GM19240 (cell line): ENCODE measurements at regions not wholly inside any gene's neighbourhood (a gene's known extent, or its start where the extent isn't known, plus 50 kb on each side); places are given as distances from the start of the nearest gene placed in this dataset.
"Not testable (repeated sequence)": the region's sequence is repeated elsewhere in the genome, so short reads cannot be mapped to it uniquely, and the experiment has no call there.

Source experiments
- DNase-seq: peaks from one replicate; pipeline ENCODE4 v3.0.0; 2011; ENCODE audit warnings: low spot score; ENCODE audit not compliant: insufficient read length

DNA sequence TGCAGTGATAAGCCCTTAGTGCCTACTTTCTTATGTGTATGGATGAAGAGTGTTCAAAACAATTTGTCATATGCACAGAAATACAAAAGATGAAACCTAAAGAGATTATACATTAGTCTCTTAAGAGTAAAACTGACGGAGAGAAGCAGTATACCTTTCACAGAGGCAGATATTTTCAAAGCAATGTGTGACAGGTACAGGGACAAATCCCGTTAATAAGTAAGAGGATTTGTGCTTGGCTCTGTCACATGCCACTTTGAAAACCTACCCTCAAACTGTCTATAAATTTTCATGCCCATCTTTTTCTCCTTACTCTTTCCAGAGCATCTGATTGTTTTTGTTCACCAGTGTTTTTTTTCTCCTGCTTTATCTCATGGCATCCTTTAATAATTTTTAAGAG, 741.3 kb upstream of the MMS22L start:
- DNase-seq: no peak

DNA sequence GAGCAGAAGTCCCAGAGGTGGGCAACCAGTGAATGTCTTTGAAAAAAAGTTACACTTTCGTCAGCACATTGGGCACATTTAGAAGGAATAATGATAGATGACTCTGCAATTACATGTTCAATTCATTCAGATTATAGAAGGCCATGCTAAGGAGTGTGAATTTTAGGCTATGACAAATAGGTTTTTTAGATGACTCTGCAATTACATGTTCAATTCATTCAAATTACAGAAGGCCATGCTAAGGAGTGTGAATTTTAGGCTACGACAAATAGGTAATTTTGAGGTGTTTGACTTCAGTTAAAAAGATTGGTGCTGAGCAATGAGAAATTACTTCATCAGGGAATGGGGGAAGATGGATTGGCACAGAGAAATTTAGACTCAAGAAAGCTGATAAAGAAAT, 744.9 kb upstream of the MMS22L start:
- no peak for DNase-seq

DNA sequence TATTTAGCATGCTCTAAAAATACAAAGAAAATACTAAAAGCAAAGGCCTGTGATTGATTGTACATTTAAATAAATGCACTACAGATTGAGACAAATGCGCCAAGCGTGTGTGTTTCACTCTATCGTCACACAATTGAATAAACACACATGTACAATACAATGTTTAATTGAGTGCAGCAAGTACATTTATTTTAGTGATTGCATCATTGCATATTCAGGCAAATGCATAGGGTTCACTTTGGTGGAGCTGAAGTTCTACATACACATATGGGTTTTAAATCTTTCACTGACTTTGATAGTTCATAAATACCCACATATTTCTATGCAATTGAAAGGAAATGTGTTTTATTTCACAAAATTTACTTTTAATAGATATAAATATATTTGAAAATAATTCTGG, 750.6 kb upstream of the MMS22L start:
- DNase-seq: no peak

DNA sequence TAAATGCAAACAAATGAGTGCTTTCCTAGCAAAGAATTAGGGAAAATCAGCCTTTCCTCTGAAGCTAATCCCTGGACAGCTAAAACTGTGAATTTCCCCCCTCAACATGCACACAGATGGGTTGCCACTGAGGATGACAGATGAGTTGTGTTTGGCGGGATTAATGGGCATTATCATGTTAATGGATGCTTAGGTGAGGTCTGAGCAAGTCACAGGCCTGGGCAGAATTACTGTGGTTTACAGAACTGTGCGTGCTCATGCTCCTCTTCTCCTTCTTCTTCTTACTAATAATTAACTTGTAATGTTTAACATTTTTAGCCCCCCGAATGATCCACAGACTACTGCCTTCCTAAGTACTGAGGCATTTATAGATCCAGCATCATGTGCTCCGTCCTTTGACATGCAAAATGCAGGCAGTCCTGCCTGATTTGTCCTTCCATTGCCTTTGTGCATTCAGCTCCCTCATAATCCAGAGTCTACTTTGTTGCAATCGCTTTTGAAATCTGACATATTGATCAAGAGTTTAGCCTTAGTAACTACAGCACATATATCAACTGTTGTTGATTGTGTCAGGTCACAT, 753.4 kb upstream of the MMS22L start:
- no peak for DNase-seq

DNA sequence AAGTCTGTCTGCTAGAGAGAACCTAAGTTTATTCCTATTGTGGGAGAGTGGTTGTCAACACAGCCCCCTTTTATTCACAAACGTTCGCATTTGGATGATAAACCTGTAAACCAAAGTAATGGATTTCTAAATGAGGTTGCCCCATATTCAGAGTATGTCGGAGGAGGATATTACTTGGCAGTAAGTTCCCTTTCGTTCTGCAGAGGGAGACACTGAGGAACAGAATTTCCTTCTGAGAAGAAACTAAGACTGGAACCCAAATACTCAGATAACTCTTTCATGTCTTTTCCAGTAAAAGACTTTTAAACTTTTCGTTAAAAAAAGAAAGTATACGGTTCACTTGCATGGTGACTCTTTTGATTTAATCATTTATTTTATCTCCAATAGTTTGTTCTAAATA, 754.6 kb upstream of the MMS22L start:
- DNase-seq: no peak

DNA sequence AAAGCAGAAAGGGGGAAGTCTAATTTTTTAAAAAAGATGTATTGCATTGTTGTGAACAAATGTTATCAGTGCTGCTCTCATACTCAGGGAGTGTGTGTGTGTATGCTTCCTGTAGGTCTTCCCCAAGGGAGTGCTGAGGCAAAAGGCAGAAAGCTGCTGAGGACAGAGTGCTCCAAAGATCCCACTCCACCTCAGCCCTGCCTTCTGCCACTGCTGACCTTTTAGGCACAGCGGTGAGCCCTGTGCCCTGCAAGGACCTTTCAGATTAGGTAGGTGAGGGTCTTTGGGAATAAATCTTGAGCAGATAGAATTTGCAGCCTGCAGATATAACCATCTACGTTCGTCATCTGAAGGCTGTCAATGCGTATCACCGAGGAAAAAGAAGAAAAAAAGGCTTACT, 756.4 kb upstream of the MMS22L start:
- no peak for DNase-seq

DNA sequence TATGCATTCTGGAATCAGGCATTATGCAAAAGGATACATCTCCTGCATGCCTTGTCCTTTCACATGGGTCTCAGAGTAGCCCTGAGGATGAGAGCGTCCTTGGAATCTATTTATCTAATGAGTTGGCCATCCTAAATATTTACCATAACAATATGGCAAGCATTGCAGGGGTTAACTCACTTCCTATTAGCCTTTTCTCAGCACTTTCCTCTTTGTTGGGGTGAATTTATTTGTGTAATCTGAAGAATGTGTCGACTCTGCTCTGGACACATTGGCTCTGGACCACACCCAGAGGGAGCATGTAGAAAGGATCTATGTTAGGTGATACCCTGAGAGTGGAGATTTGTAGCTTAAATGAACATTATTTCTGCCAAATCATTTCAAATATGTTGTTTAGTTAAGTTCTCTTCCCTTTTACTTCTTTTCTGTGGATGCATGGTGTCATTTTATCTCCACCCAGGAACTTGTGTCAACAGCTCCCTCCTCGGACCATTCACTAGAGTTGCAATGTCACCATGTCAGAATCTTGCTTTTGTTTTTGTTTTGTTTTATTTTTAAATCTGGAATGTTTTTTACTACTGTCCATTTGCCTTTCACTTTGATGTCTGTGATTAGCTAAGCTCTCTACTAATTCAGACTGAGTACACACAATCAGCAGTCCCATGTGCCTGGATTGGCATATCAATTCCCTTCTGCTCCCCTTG, 757.0 kb upstream of the MMS22L start:
- DNase-seq: no peak

DNA sequence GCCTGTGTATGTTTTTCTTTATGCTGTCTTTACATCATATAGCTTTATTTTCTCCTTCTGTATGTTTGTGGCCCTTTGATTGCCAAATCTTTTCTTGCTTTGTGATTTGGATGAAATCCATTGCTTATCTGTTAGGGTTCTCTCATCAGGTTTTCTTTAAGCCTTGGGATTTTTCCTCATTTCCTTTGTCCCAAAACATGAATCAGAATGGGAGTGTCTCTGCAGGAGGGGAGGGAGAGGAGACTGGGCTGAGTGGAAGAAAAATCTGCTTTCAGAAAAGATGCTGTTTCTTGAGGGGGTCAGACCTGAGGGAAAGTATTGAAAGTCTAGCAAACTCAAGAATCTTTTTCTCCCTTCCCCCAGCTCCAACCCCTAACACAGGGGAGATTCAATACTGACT, 758.0 kb upstream of the MMS22L start:
- no peak for DNase-seq

DNA sequence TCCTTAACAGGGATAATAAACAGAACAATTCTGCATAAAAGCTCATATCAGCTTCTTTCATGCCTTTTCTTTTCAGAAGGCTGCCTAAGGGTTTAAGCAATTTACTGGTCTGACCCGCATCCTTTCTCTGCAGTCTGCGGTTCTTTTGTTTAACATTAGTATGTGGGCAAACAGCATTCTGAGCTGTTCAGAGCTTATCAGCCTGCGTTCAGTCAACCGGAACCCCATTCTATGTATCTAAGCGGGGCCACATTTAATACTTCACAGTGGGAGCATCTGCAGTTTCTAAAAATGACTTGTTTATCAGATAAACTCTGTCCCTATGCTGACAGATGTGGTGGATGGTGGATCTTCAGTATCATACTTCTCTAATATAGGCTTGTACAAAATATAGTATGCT, 758.9 kb upstream of the MMS22L start:
- DNase-seq: no peak

DNA sequence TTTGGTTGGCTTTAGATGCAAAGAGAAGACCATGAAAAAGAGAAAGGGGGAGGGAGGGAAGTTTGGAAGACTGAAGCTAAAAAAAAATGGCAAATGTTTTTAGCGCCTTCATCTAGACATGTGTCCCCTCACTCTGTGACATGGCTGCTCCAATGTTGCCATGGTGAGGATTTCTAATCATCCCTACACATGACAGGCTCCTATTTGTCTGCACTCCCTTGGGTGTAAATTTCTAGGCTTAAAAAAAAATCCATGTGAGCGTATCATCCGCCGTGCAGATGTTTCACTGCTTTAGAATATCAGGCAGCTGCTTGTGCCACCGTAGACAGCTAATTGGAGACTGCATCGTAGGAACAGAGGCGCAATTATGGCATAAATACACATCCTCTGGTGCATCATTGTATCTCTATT, 761.1 kb upstream of the MMS22L start:
- no peak for DNase-seq

DNA sequence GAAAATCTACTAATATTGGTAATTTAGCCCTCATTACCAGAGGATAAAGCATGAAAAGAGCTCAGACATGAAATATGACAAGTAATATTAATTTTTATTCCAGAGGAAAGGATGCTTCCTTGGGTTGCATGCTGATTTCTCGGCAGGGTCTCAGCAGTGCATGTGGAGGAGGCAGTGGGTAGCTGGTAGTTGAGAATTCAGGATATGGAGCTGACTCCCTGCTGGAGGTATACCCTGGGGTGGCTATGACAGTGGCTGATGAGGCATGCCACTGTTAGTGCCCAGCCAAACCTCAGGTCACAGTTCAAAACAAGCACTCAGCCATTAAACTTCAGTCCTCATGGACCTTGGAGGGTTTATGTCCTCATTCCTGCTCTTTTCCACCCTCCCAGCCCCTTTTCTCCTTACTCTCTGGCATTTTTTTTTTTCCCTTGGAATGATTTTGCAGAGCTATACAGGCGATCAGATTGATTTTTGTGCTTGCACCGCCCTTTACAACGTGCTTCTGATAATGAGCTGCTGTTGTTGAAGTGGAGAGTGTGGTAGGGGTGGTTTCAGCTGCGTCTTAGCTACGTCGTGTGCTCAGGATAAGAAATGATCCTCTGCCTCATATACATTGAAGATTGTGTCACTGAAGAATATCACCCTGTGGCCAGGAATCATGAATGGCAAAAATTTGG, 761.9 kb upstream of the MMS22L start:
- DNase-seq: no peak

DNA sequence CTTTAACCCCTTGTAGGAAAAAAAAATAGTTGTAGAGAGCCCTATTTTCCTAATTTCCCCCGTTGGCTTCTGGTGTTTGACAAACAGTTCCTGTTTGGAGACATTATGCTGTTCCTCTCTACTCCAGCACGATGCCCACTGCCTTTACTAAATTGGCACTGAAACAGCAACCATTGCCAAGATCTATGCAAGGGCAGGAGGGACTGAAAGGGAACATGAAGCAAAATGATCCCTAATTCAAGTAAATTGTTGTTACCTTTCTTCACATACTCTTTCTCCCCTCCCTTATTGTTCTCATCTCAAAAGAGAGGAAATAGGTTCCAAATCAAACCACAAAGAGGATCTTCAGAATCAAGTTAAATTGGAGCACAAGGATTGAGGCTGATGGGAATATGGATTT, 764.1 kb upstream of the MMS22L start:
- no peak for DNase-seq

DNA sequence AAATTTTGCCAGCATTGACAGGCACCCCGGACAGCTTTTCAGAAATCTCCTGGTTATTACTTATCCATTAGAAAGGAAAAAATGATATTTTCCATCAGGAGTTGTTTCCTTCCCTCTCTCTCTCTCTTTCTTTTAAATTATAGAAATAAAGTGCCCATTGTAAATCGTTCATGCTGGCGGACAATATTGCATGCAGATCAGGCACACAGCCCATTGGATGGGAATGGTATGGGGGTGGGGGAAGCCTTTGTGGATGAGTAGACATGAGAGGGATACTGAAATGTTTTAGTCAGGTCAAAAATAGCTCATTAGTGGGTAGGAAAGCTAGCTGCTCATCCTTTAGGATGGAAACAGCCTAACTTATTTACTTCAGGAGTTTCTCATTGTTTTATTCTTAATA, 764.9 kb upstream of the MMS22L start:
- no peak for DNase-seq

DNA sequence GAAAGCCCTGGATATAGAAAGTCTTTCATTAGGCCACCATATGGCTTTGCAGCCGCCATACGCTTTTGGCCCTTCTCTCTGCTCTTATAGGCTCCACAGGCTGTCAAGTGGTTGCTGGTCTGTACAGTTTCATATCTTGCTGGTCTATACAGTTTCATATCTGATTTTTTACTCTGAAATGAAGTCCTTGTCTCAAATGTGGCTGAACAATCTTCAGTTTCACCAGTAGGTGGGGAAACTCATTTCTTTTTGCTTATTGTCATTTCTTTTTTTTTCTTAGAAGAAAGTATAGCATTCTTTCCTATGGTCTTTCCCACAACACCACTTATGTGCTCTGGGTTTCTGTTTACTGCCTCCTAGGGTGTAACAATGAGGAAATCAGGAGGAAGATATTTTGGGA, 771.4 kb upstream of the MMS22L start:
- no peak for DNase-seq

DNA sequence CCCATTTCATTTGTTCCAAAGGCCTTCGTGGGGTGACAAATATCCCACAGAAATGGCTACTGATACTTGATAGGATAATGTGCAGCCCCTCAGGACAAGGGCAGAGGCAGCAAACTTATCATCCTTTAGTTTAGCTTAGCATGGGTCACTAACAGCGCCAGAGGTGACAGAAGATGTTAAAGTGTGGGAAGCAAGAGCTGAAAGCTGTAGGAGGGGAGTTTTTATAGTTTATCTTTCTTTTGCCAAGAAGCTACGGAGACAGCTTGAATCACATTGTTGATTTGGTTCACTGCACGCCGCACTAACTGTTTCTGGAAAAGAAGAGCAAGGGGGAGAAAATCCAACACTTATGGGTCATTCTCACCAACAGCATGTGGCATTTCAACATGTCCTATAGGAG, 773.9 kb upstream of the MMS22L start:
- no peak for DNase-seq

DNA sequence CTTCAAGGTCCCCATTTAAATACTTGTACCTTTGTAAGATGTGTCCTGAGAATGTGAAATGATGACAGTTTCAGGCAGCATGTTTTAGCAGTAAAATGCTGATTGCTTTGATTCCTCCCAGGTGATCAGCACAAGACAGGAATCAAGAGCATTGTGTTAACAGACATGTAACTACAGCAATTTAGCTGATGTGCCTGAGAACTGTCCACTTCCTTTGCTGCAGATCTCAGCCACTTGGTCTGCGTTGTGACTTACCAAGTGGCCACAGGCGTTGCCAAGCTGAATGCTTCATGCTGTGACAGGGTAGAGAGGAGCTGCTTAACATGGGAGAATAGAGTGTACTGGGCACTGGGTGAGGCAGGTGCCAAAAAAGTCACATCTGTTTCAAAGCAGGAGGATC, 767.0 kb upstream of the POU3F2 start:
- no peak for DNase-seq

DNA sequence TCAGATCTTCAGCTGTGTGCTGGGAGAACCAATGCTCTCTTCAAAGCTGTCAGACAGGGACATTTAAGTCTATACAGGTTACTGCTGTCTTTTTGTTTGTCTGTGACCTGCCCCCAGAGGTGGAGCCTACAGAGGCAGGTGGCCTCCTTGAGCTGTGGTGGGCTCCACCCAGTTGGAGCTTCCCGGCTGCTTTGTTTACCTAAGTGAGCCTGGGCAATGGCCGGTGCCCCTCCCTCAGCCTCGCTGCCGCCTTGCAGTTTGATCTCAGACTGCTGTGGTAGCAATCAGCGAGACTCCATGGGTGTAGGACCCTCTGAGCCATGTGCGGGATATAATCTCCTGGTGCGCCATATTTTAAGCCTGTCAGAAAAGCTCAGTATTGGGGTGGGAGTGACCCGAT, 745.8 kb upstream of the POU3F2 start:
- DNase-seq: not testable (repeated sequence)

DNA sequence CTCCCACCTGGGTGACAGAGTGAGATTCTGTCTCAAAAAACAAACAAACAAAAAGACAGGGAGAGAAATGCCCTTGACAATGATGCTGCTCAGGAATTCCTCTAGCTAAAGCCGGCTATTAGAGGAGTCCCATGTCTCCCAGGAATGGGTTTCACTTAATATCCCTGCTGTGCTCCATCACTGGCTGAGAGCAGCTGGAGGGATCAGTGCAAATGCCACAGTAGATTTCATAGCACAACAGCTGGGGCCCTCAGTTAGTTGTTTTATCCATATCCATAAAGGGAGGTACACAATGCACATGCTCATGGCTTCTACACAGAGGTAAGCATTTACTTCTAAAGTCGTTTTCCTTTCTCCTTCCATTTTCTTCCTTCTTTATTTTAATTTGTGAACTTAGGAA, 742.0 kb upstream of the POU3F2 start:
- no peak for DNase-seq

DNA sequence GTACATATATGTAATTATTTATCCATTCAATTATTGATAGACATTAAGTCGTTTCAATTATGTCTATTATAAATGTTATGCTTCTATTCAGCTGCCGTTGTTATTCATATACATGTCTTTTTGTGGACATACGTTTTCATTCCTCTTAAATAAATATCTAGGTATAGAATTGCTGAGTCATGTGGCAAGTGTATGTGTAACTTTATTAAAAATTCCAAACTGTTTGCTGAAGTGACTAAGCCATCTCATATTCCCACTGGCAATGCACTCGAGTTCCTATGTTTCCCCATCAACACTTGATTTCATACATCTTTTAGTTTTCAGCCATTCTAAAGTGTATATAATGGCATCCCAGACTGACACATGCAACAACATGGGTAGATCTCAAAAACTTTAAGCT, 739.7 kb upstream of the POU3F2 start:
- no peak for DNase-seq

DNA sequence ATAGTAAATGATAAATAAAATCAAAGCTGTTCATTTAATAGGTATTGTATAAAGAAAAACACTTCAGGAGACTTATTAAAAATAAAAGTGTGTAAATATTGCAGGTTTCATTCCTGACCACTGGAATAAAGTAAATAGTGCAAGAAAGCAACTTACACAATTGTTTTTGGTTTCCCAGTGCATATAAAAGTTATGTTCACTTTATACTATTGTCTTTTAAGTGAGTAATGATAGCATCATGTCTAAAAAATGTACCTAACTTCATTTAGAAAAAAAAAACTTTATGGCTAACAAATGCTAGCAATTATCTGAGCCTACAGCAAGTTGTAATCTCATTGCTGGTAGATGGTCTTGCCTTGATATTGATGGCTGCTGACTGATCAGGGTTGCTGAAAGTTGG, 726.6 kb upstream of the POU3F2 start:
- DNase-seq: no peak

DNA sequence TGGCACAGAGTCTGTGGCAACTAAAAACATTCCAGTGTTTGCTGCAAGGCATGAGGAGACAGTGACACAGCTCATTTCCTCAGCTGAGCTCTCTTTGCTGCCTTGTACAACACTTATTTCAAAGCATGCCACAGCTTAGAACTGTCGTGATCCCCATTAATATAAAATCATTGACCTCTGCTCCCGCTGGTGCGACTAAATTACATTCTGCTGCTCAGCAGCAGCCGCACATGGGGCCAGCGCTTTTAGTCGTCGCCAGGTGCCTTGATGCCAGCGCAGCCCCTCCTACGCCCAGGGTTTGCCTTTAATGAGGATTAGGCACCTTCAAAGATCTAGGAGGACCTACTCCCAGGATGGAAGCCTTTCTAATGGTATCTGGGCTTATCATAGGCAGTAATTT, 717.9 kb upstream of the POU3F2 start:
- no peak for DNase-seq

DNA sequence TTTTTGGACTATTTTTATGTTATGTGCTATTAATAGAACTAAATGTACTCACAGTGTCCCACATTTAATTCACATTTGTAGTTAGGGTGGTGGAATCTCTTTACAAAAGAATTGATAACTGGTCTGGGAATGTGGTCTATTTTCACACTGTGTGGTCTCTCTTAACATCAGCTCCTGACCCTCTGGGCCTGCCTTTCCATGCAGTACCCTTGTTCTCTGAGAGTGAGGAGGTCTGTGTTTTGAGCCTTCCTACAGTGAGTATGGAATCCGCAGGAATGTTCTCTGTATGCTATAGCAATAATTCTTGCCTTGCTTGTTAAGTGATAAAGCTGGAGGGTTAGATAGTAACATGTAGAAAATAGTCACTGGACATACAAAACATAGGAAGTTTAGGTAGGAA, 717.3 kb upstream of the POU3F2 start:
- no peak for DNase-seq

DNA sequence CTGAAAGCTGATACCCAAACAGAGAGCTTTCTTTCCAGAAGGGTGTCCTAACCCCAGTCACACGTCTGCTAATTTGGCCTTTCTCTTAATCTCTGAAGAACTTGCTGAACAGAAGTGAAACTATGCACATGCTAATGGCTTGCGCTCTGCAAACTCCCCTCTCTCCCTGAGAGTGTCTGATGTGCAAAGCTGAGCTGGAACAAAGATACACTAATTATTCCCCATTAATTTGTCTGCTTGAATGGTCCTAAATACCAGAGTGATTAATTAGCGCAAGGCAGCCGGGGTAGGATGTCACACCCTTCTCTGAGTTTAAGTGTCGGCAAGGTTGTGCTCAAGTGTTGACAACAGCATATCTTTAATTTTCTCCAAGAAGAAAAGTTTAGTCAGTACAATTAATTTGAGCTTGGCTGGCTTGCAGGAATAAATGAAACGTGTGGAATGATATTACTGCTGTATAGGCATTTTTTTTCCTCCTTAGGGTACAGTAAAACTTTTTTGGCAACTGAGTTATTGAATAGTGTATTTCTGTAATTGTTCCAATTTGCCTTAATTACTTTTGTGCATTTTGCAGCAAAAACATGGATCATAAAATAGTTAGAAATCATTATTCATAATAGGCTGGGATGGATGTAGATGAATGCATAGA, 715.9 kb upstream of the POU3F2 start:
- no peak for DNase-seq
